Small intestine (tissue), 7 donors: ENCODE measurements at regions not wholly inside any gene's neighbourhood (a gene's known extent, or its start where the extent isn't known, plus 50 kb on each side); places are given as distances from the start of the nearest gene placed in this dataset.
"Not testable (repeated sequence)": the region's sequence is repeated elsewhere in the genome, so short reads cannot be mapped to it uniquely, and the experiment has no call there.

Experiments
- DNase-seq, 2 donors: peaks; one replicate each; pipeline versions ENCODE4 v3.0.0 to v3.0.0-alpha.2; 2013
- FAIRE-seq: peaks from 2 replicates; lab custom pipeline; 2012; peaks lifted over from hg19 to GRCh38; lab: Jason Lieb, UNC
- H3K27ac ChIP-seq, 3 donors: one replicate each; pipeline ENCODE4 v1.5.1; 2013; ENCODE audit warnings: low read length in 2 of 3, mild to moderate bottlenecking in 2 of 3, control low read depth in 1 of 3, inconsistent platforms in 1 of 3, low read depth in 1 of 3, moderate library complexity in 1 of 3
- H3K27me3 ChIP-seq, 3 donors: one replicate each; pipeline ENCODE4 v1.6.1; 2013; ENCODE audit warnings: low read length in 3 of 3, inconsistent platforms in 1 of 3; ENCODE audit not compliant: control insufficient read depth in 3 of 3, insufficient read depth in 3 of 3
- H3K36me3 ChIP-seq, 3 donors: one replicate each; pipeline ENCODE4 v1.6.1; 2013; ENCODE audit warnings: low read length in 3 of 3, inconsistent platforms in 1 of 3, low read depth in 1 of 3, mild to moderate bottlenecking in 1 of 3, moderate library complexity in 1 of 3; ENCODE audit not compliant: control insufficient read depth in 3 of 3, insufficient read depth in 2 of 3
- H3K4me1 ChIP-seq, 3 donors: one replicate each; pipeline ENCODE4 v1.6.1; 2013; ENCODE audit warnings: low read length in 2 of 3, inconsistent platforms in 1 of 3, low read depth in 1 of 3, mild to moderate bottlenecking in 1 of 3, moderate library complexity in 1 of 3; ENCODE audit not compliant: control insufficient read depth in 3 of 3, insufficient read depth in 2 of 3
- H3K4me3 ChIP-seq, 3 donors: one replicate each; pipeline ENCODE4 v1.5.1; 2013; ENCODE audit warnings: low read length in 3 of 3, control low read depth in 1 of 3, inconsistent platforms in 1 of 3, low read depth in 1 of 3, mild to moderate bottlenecking in 1 of 3, moderate library complexity in 1 of 3
- H3K9me3 ChIP-seq, 2 donors: one replicate each; pipeline ENCODE4 v1.6.1; 2013; ENCODE audit warnings: low read depth in 1 of 2, low read length in 1 of 2; ENCODE audit not compliant: control insufficient read depth in 2 of 2, insufficient read depth in 1 of 2
- WGBS, 3 donors: extraction: QIAGEN DNeasy Blood & Tissue Kit; methylation state at CpG; one replicate each; pipeline ENCODE4 v1.1.7; 2013; 5-methylcytosine and 5-hydroxymethylcytosine counted together
- donor health status: healthy with polysubstance abuse.
- donor health status: control.
- donor health status: control.
- donor health status: Bipolar disorder and iron deficiency.
- donor health status: healthy.

DNA sequence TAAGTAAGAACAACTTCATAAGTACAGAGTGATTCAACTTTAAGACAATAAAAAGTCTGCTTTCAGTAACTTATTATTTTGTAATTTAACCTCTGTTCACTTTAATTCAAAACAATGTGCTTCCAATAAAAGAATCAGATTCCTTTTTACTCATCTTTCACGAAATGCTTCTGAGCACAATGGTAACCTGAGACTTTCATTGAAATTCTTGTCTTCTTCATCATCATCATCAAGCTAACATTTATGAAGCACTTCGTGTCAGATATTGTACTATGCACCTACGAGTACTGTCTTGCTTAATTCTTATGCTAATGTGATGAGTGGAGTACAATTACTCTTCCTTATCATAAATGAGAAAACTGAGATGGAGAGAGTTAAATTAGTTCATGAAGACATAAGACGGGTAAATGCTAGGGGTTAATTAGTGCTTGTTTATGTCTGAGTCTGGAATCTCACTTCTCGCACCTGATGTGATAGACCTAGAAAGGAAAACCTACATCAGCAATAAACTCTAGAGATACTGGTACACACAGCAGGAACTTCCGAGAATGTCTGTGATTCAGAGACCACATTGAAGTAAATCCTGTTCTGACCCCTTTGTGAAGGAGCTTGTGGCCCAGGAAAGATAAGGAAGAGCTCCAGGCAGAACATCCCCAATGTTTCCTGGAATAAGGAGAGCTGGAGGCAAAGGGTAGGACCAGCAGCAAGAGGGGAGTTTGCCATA is 227.6 kb upstream of the ETAA1 start:
- 82 to 84% (median 82%) methylated on average over 6 of the region's 6 CpGs for WGBS, 3 donors
- no peak overlapping the region for H3K4me3 ChIP-seq
- FAIRE-seq (no peak), DNase-seq (no peak)
- H3K9me3 ChIP-seq = no peaks in the 10 kb centered on the region
- H3K4me1 ChIP-seq = no peaks in the 10 kb centered on the region
- no peak overlapping the region for H3K27ac ChIP-seq
- no peaks in the 10 kb centered on the region for H3K36me3 ChIP-seq
- H3K27me3 ChIP-seq = no peaks in the 10 kb centered on the region

DNA sequence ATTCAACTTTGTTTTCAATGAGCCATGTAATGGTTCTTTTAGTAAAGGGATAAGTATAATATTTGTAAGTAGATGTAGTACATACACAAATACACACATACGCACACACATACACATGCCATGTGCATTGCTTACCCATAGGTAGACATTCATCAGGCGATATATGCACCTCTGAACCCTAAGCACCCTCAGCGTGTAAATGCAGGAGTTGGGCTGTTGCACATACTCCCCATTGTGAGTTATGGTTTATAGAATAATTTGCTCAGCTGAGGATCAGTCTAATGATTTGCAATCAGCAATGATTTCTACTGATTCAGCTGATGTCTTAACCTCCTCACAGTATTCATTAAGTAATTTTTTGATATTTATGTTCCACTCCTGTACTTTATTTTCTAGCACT is 217.6 kb upstream of the ETAA1 start:
- Histone ChIP-seq H3K36me3 (no peaks in the 10 kb centered on the region), H3K27ac (no peak overlapping the region), H3K27me3 (no peaks in the 10 kb centered on the region), H3K4me3 (no peak overlapping the region), H3K9me3 (no peaks in the 10 kb centered on the region), H3K4me1 (no peaks in the 10 kb centered on the region)
- DNase-seq = no peak
- WGBS, 3 donors = 91 to 94% (median 94%) methylated on average over 3 of the region's 3 CpGs
- FAIRE-seq = no peak

- no peak overlapping the region for H3K4me3 ChIP-seq
- H3K9me3 ChIP-seq = no peaks in the 10 kb centered on the region
- H3K27me3 ChIP-seq = no peaks in the 10 kb centered on the region
- DNase-seq (no peak), FAIRE-seq (no peak)
- no peaks in the 10 kb centered on the region for H3K36me3 ChIP-seq
- 44 to 90% (median 57%) methylated on average over 2 of the region's 2 CpGs for WGBS, 3 donors
- no peaks in the 10 kb centered on the region for H3K4me1 ChIP-seq
- H3K27ac ChIP-seq = no peak overlapping the region
Observed at GRCh38 chr2:67180841-67181240, 216.3 kb upstream of the ETAA1 start.

DNA sequence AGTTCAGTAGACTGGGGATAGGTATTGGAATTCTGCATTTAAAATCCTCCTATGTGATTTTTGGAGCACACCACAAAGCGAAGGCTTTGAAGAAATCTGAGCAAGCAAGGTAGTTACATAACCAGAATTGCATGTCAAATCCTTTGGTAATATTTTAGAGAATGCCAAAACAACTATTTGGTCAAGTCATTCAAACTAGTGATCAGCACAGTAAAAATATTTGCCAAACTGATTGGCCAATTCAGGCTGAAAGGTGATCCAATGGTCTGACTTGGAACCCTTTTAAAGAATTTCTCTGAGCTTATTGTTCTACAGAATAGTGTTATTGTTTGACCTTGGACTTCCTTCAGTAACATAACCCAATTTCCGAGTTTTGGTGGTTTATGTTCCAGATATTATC is 214.2 kb upstream of the ETAA1 start:
- Histone ChIP-seq H3K27ac (no peak overlapping the region), H3K4me3 (no peak overlapping the region), H3K36me3 (no peaks in the 10 kb centered on the region), H3K4me1 (no peaks in the 10 kb centered on the region), H3K27me3 (no peaks in the 10 kb centered on the region), H3K9me3 (no peaks in the 10 kb centered on the region)
- no peak for FAIRE-seq
- 57 to 67% (median 60%) methylated on average over 2 of the region's 2 CpGs for whole genome bisulfite sequencing, 3 donors
- no peak for DNase-seq

DNA sequence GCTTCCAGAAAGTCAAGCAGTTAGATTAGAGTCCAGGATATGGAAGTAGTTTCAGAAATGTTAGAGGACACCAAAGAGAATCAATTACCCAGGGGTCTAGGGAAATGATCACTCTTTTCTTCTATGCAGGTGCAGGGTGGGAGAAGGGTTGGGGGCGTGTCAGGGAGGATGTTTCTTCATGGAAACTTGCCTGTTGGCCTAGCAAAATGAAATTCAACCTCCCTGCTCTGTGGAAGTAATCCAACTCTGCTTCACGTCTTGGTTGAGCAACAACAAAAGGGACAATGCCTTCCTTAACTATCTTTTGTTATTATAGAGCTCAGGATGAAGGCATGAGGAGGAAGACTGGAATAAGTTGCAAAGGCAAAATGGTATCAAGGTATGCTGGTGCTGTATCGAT is 210.8 kb upstream of the ETAA1 start:
- Histone ChIP-seq H3K27me3 (no peaks in the 10 kb centered on the region), H3K4me1 (no peaks in the 10 kb centered on the region), H3K4me3 (no peak overlapping the region), H3K9me3 (no peaks in the 10 kb centered on the region), H3K36me3 (no peaks in the 10 kb centered on the region), H3K27ac (no peak overlapping the region)
- WGBS, 3 donors = 47 to 76% (median 55%) methylated on average over 3 of the region's 3 CpGs
- DNase-seq (no peak), FAIRE-seq (no peak)

GRCh38 chr2:67186871-67187270 is 210.3 kb upstream of the ETAA1 start:
- FAIRE-seq (no peak), DNase-seq (no peak)
- 86 to 91% (median 86%) methylated on average over 4 of the region's 4 CpGs for WGBS, 3 donors
- no peak overlapping the region for H3K4me3 ChIP-seq
- no peak overlapping the region for H3K27ac ChIP-seq
- H3K27me3 ChIP-seq = no peaks in the 10 kb centered on the region
- H3K9me3 ChIP-seq = no peaks in the 10 kb centered on the region
- H3K36me3 ChIP-seq = no peaks in the 10 kb centered on the region
- H3K4me1 ChIP-seq = no peaks in the 10 kb centered on the region

- H3K36me3 ChIP-seq, H3K4me1 ChIP-seq, FAIRE-seq, DNase-seq, H3K4me3 ChIP-seq, H3K27ac ChIP-seq, H3K9me3 ChIP-seq, H3K27me3 ChIP-seq: not testable (repeated sequence)
- WGBS, 3 donors = 49 to 85% (median 67%) methylated on average over 6 to 8 of the region's 8 CpGs
Observed at GRCh38 chr2:67195327-67195726, 201.8 kb upstream of the ETAA1 start.

GRCh38 chr2:67201521-67201920 is 195.6 kb upstream of the ETAA1 start:
- Histone ChIP-seq H3K27ac (no peak overlapping the region), H3K9me3 (no peaks in the 10 kb centered on the region), H3K4me3 (no peak overlapping the region), H3K27me3 (no peaks in the 10 kb centered on the region), H3K4me1 (no peaks in the 10 kb centered on the region), H3K36me3 (no peaks in the 10 kb centered on the region)
- no peak for DNase-seq
- FAIRE-seq = no peak
- WGBS, 3 donors = 79 to 82% (median 79%) methylated on average over 3 of the region's 3 CpGs

GRCh38 chr2:67204349-67204748 is 192.8 kb upstream of the ETAA1 start:
- Histone ChIP-seq H3K27ac (no peak overlapping the region), H3K4me3 (no peak overlapping the region), H3K4me1 (no peaks in the 10 kb centered on the region), H3K36me3 (no peaks in the 10 kb centered on the region), H3K9me3 (no peaks in the 10 kb centered on the region), H3K27me3 (no peaks in the 10 kb centered on the region)
- DNase-seq = no peak
- WGBS, 3 donors = 84 to 94% (median 93%) methylated on average over 1 of the region's 1 CpG
- no peak for FAIRE-seq
